Skeletal muscle tissue (tissue), 3 donors: ENCODE measurements at regions not wholly inside any gene's neighbourhood (a gene's known extent, or its start where the extent isn't known, plus 50 kb on each side); places are given as distances from the start of the nearest gene placed in this dataset.
"Not testable (repeated sequence)": the region's sequence is repeated elsewhere in the genome, so short reads cannot be mapped to it uniquely, and the experiment has no call there.

ENCODE experiments used
- H3K27ac ChIP-seq: one replicate; pipeline ENCODE4 v1.7.0; 2013; ENCODE audit warnings: mild to moderate bottlenecking, low read depth, low read length, inconsistent platforms
- H3K27me3 ChIP-seq, 3 donors: one replicate each; pipeline ENCODE4 v1.7.0; 2013; ENCODE audit warnings: low read length in 3 of 3; ENCODE audit not compliant: control insufficient read depth in 3 of 3, insufficient read depth in 3 of 3
- H3K36me3 ChIP-seq, 3 donors: one replicate each; pipeline ENCODE4 v1.7.0; 2013; ENCODE audit warnings: low read length in 3 of 3; ENCODE audit not compliant: control insufficient read depth in 3 of 3, insufficient read depth in 3 of 3
- H3K4me1 ChIP-seq, 3 donors: one replicate each; pipeline ENCODE4 v1.7.0; 2013; ENCODE audit warnings: low read length in 3 of 3, mild to moderate bottlenecking in 3 of 3; ENCODE audit not compliant: control insufficient read depth in 3 of 3, insufficient read depth in 3 of 3
- H3K4me3 ChIP-seq, 3 donors: one replicate each; pipeline ENCODE4 v1.7.0; 2013; ENCODE audit warnings: low read length in 3 of 3
- H3K9ac ChIP-seq, 3 donors: one replicate each; pipeline ENCODE4 v1.7.0; 2013; ENCODE audit warnings: low read length in 3 of 3, mild to moderate bottlenecking in 3 of 3, moderate library complexity in 2 of 3, low read depth in 1 of 3
- H3K9me3 ChIP-seq, 3 donors: one replicate each; pipeline ENCODE4 v1.7.0; 2013; ENCODE audit warnings: low read length in 3 of 3; ENCODE audit not compliant: control insufficient read depth in 3 of 3
- donor health status: Osteomylitis.

GRCh38 chr10:61016007-61016406 lies 72.0 kb upstream of the RHOBTB1 start:
- no peaks in the 10 kb centered on the region for H3K27me3 ChIP-seq

GRCh38 chr10:61010863-61011262 lies 66.9 kb upstream of the RHOBTB1 start:
- Histone ChIP-seq H3K9me3 (no peaks in the 10 kb centered on the region), H3K27me3 (no peaks in the 10 kb centered on the region), H3K9ac (no peak overlapping the region), H3K4me1 (no peaks in the 10 kb centered on the region), H3K36me3 (no peaks in the 10 kb centered on the region), H3K4me3 (no peak overlapping the region), H3K27ac (no peak overlapping the region)

More at GRCh38 chr10:61016007-61016406, 72.0 kb upstream of the RHOBTB1 start:
- H3K36me3 ChIP-seq = no peaks in the 10 kb centered on the region
- no peak overlapping the region for H3K27ac ChIP-seq
- H3K4me3 ChIP-seq = no peak overlapping the region
- H3K9me3 ChIP-seq = no peaks in the 10 kb centered on the region
- H3K9ac ChIP-seq = no peak overlapping the region
- H3K4me1 ChIP-seq = no peaks in the 10 kb centered on the region

GRCh38 chr10:61003069-61003468 lies 59.1 kb upstream of the RHOBTB1 start:
- H3K4me1 ChIP-seq, H3K36me3 ChIP-seq, H3K9me3 ChIP-seq, H3K27ac ChIP-seq, H3K9ac ChIP-seq, H3K4me3 ChIP-seq: not testable (repeated sequence)
- peaks cover 7 to 13% (median 10%) of the 10 kb centered on the region in 3 donors for H3K27me3 ChIP-seq

- Histone ChIP-seq H3K4me3 (peak overlapping the region in 2 of 3 donors; percentile 7 to 41), H3K27me3 (peaks cover 7 to 13% (median 10%) of the 10 kb centered on the region in 3 donors), H3K9ac (no peak overlapping the region), H3K4me1 (peaks cover 0 to 4% (median 3%) of the 10 kb centered on the region in 3 donors), H3K27ac (no peak overlapping the region), H3K36me3 (no peaks in the 10 kb centered on the region), H3K9me3 (no peaks in the 10 kb centered on the region)
Measured at GRCh38 chr10:61001731-61002122, 57.7 kb upstream of the RHOBTB1 start.

GRCh38 chr10:61000769-61001730 lies 57.1 kb upstream of the RHOBTB1 start:
- Histone ChIP-seq H3K27me3 (peaks cover 7 to 13% (median 10%) of the 10 kb centered on the region in 3 donors), H3K9ac (no peak overlapping the region), H3K36me3 (no peaks in the 10 kb centered on the region)

GRCh38 chr10:60998932-60999331 lies 54.9 kb upstream of the RHOBTB1 start:
- no peaks in the 10 kb centered on the region for H3K9me3 ChIP-seq
- no peak overlapping the region for H3K4me3 ChIP-seq
- H3K27me3 ChIP-seq = peaks cover 7 to 13% (median 10%) of the 10 kb centered on the region in 3 donors
- peaks cover 0 to 4% (median 3%) of the 10 kb centered on the region in 3 donors for H3K4me1 ChIP-seq
- no peak overlapping the region for H3K27ac ChIP-seq
- no peaks in the 10 kb centered on the region for H3K36me3 ChIP-seq
- H3K9ac ChIP-seq = no peak overlapping the region

More at GRCh38 chr10:61000769-61001730, 57.1 kb upstream of the RHOBTB1 start:
- Histone ChIP-seq H3K9me3 (no peaks in the 10 kb centered on the region), H3K27ac (no peak overlapping the region), H3K4me1 (peaks cover 0 to 4% (median 3%) of the 10 kb centered on the region in 3 donors), H3K4me3 (peak overlapping the region; percentile 4 to 41 (median 7))

GRCh38 chr10:60994128-60994527 lies 50.1 kb upstream of the RHOBTB1 start:
- no peak overlapping the region for H3K4me3 ChIP-seq
- H3K9ac ChIP-seq = no peak overlapping the region
- H3K4me1 ChIP-seq = no peaks in the 10 kb centered on the region
- H3K36me3 ChIP-seq = no peaks in the 10 kb centered on the region
- no peaks in the 10 kb centered on the region for H3K27me3 ChIP-seq
- H3K9me3 ChIP-seq = no peaks in the 10 kb centered on the region
- no peak overlapping the region for H3K27ac ChIP-seq
